ENCODE measurements at regions not wholly inside any gene's neighbourhood (a gene's known extent, or its start where the extent isn't known, plus 50 kb on each side); places are given as distances from the start of the nearest gene placed in this dataset.

GRCh38 chr18:41072946-41073345 lies 882.1 kb upstream of the PIK3C3 start:
- TF ChIP-seq CTCF (IDR thresholded peaks at IDR 0.05; ENCODE audit: low read depth, low read length) = no peak
- TF ChIP-seq MYC (IDR thresholded peaks at IDR 0.05; ENCODE audit: low read depth, low read length) = no peak
- TF ChIP-seq, protein P1, sequence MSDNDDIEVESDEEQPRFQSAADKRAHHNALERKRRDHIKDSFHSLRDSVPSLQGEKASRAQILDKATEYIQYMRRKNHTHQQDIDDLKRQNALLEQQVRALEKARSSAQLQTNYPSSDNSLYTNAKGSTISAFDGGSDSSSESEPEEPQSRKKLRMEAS (IDR thresholded peaks at IDR 0.05; ENCODE audit: low read depth, low read length) = no peak
- no peak for TF ChIP-seq POLR2A (IDR thresholded peaks at IDR 0.05; ENCODE audit: extremely low read depth, insufficient read length)
- H3K4me3 ChIP-seq (ENCODE audit: low read depth, low read length) = no peak overlapping the region
- DNase-seq (ENCODE audit: low read depth) = no peak

GRCh38 chr18:41071826-41072225 lies 883.2 kb upstream of the PIK3C3 start:
- no peak for DNase-seq (ENCODE audit: low read depth)
- no peak overlapping the region for H3K4me3 ChIP-seq (ENCODE audit: low read depth, low read length)
- TF ChIP-seq CTCF (IDR thresholded peaks at IDR 0.05; ENCODE audit: low read depth, low read length) = no peak
- no peak for TF ChIP-seq MYC (IDR thresholded peaks at IDR 0.05; ENCODE audit: low read depth, low read length)
- no peak for TF ChIP-seq POLR2A (IDR thresholded peaks at IDR 0.05; ENCODE audit: extremely low read depth, insufficient read length)
- TF ChIP-seq, protein P1 (IDR thresholded peaks at IDR 0.05; ENCODE audit: low read depth, low read length) = no peak

- DNase-seq (ENCODE audit: low read depth) = no peak
- no peak overlapping the region for H3K4me3 ChIP-seq (ENCODE audit: low read depth, low read length)
- no peak for TF ChIP-seq CTCF (IDR thresholded peaks at IDR 0.05; ENCODE audit: low read depth, low read length)
- no peak for TF ChIP-seq MYC (IDR thresholded peaks at IDR 0.05; ENCODE audit: low read depth, low read length)
- TF ChIP-seq, protein P1 (IDR thresholded peaks at IDR 0.05; ENCODE audit: low read depth, low read length) = no peak
- TF ChIP-seq POLR2A (IDR thresholded peaks at IDR 0.05; ENCODE audit: extremely low read depth, insufficient read length) = no peak
Observed at GRCh38 chr18:41069167-41069566, 885.9 kb upstream of the PIK3C3 start.

DNA sequence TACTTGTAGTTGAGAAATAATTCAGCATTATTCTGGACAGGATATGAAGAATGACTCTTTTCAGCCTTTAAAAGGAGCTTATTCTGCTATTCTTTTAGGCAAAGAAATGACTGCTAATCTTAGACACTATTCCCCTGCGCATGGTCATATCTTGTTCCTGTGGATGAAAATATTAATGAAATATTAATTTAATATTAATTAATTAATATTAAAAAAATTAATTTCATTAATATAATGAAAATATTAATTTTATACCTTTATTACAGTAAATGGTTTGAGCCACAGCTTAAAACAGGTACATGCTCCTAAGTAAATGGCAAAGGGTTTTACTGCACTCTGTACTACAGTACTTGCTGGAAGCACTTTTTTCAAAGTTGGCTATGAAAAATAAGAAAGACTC lies 890.1 kb upstream of the PIK3C3 start:
- no peak overlapping the region for H3K4me3 ChIP-seq (ENCODE audit: low read depth, low read length)
- DNase-seq (ENCODE audit: low read depth) = no peak
- no peak for TF ChIP-seq CTCF (IDR thresholded peaks at IDR 0.05; ENCODE audit: low read depth, low read length)
- TF ChIP-seq POLR2A (IDR thresholded peaks at IDR 0.05; ENCODE audit: extremely low read depth, insufficient read length) = no peak
- TF ChIP-seq MYC (IDR thresholded peaks at IDR 0.05; ENCODE audit: low read depth, low read length) = no peak
- TF ChIP-seq, protein P1 (IDR thresholded peaks at IDR 0.05; ENCODE audit: low read depth, low read length) = no peak

GRCh38 chr18:41060967-41061366 lies 894.1 kb upstream of the PIK3C3 start:
- no peak for DNase-seq (ENCODE audit: low read depth)
- no peak overlapping the region for H3K4me3 ChIP-seq (ENCODE audit: low read depth, low read length)
- no peak for TF ChIP-seq POLR2A (IDR thresholded peaks at IDR 0.05; ENCODE audit: extremely low read depth, insufficient read length)
- no peak for TF ChIP-seq CTCF (IDR thresholded peaks at IDR 0.05; ENCODE audit: low read depth, low read length)
- TF ChIP-seq, protein P1 (IDR thresholded peaks at IDR 0.05; ENCODE audit: low read depth, low read length) = no peak
- TF ChIP-seq MYC (IDR thresholded peaks at IDR 0.05; ENCODE audit: low read depth, low read length) = no peak

DNA sequence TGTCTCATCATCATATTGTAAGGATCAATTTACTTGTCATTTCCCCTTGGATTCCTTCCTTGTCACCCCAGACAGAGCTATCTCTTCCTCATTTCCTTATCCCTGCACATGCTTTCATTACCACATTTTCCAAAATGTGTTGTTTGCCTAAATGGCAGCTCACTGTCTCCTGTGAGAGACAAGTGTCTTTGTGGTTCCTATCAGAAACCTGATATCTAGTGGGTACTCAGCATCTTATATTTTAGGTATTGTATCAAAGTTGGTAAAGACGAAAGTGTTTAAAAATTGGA lies 896.0 kb upstream of the PIK3C3 start:
- TF ChIP-seq MYC (IDR thresholded peaks at IDR 0.05; ENCODE audit: low read depth, low read length) (no peak), POLR2A (IDR thresholded peaks at IDR 0.05; ENCODE audit: extremely low read depth, insufficient read length) (no peak), CTCF (IDR thresholded peaks at IDR 0.05; ENCODE audit: low read depth, low read length) (no peak)
- TF ChIP-seq, protein P1 (IDR thresholded peaks at IDR 0.05; ENCODE audit: low read depth, low read length) = no peak
- no peak overlapping the region for H3K4me3 ChIP-seq (ENCODE audit: low read depth, low read length)
- DNase-seq (ENCODE audit: low read depth) = no peak
